GM21423 (cell line): ENCODE measurements at regions not wholly inside any gene's neighbourhood (a gene's known extent, or its start where the extent isn't known, plus 50 kb on each side); places are given as distances from the start of the nearest gene placed in this dataset.
"Not testable (repeated sequence)": the region's sequence is repeated elsewhere in the genome, so short reads cannot be mapped to it uniquely, and the experiment has no call there.

Experiments used
- ATAC-seq: cut with Tn5 transposase; IDR thresholded peaks from one replicate; pipeline ENCODE4 v1.9.1; 2021; ENCODE audit warnings: mild to moderate bottlenecking, moderate library complexity; ENCODE audit not compliant: unreplicated experiment

DNA sequence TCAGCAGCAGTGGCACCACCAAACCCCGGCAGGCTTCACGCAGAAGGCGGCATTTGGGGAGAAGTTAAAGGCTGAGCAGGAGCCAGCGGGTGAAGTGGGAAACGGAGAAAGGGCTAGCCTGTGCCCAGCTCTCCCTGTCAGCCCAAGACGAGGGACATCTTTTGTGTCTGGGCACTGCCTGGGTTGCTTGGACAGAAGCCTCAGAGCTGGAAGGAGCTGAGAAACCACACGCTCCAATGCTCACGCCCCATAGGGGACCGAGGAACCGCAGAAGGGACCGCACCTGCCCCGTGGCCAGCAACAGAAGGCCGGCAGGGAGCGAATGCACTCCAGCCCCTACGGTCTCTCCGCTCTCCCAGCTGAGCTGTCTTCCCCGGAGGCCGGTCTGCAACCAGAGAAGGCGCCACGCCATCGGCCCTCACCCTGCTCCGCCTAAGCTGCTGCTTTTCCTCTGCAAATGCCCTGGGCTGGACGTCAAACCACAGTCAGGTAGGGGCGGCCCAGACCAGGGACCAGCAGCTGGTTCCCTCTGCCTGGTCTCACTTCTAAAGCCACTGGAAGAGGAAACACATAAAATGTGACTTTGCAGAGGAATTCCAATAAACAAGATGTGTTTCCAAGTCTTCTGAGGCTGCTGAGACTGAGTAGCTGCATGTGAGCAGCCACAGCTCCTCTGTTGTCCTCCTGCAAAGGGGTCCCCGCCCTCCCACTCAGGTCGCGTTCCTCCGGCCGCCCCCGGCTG is 182.4 kb upstream of the ZNF469 start:
- not testable (repeated sequence) for ATAC-seq

DNA sequence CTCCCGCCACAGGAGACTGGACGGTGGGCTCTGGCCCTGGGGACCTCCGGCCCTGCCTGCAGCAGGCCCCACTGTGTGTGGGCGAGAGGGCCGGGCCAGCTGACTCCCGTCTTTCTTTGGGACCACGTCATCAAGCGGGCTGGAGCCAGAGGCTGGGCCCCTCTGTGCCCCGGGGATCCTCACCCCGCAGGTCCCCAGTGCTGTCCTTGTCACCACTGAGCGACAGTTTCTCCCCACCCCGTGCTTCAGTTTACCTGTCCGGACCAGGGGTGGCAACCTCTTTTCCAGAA is 181.9 kb upstream of the ZNF469 start:
- no peak for ATAC-seq

GRCh38 chr16:88201611-88202010 is 181.1 kb upstream of the ZNF469 start:
- ATAC-seq = not testable (repeated sequence)

DNA sequence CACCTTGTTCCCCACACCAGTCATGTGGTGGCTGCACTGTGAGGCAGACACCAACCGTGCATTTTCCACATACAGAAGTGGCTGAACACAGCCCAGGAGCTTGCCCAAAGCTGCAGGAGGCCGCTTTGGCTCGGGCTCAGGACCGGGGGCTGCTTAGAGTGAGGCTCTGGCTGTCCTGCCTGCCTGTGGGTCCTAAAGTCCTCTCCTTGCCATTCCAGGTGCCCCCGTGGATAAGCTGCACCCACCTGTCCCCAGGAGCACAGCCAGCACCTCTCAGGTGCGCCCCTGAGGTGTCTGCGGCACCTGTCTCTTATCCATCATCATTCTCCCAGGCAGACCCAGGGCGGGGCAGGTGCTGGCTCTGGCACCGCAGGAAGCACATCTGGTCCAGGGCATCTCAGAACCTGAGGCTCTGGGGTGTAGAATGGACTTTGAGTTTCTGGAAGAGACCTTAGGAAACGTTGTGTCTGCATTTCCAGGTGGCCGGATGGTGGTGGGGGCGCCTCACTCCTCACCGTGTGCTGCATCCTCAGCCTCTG is 180.5 kb upstream of the ZNF469 start:
- no peak for ATAC-seq

GRCh38 chr16:88202856-88203681 is 179.7 kb upstream of the ZNF469 start:
- not testable (repeated sequence) for ATAC-seq

- not testable (repeated sequence) for ATAC-seq
These were observed 178.3 kb upstream of the ZNF469 start for GRCh38 chr16:88204131-88205110.

DNA sequence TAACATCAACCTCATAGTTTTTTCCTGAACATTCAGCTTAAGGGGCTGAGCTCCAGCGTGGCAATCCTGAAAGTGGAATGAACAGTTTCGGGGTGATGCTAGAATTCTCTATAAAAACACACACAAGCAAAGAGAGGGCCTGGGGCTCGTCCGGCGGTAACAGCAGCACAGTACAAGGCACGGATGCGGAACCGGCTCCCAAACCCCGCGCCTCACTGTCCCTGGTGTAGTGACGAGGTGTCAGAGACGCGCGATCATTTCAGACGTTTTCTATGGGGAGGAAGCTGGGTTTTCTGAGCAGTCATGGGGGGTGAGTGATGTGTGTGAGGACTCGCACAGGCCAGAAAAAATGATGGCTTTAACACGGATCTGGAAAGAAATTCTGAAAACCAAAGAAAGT is 177.3 kb upstream of the ZNF469 start:
- not testable (repeated sequence) for ATAC-seq

DNA sequence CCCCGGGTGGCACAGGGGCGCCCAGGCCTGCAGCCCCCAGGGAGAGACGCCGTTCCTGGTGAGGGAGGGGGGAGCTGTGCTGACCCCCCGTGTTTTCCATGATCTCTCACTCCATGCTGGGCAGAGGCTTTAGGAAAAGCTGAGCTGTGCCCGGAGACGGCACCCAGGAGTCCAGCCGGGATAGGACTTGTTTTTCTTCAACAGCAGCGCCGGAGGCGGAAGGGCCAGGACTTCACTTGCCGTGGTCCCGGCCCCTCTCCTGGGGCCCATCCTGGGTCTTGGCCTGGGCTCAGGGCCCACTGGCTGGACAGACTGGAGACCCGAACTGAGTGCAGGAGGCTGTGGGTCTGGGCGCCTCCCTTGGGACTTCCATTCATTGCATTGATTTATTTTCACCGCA is 176.8 kb upstream of the ZNF469 start:
- not testable (repeated sequence) for ATAC-seq

DNA sequence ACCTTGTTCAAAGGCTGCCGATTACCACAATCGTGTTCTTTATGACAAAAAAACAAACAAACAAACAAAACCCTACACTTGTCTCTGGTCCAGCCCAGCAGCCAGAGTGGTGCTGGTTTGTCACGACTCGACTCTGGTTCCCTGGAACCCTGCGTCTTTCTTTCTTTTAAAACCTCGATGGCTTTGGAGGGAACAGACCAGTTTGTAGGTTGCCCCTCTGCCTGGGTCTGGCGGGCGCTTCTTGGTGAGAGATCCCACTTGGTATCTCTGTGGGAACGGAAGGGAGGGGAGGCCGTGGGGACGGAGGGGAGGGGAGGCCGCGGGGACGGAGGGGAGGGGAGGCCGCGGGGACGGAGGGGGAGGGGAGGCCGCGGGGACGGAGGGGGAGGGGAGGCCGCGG is 176.2 kb upstream of the ZNF469 start:
- not testable (repeated sequence) for ATAC-seq

DNA sequence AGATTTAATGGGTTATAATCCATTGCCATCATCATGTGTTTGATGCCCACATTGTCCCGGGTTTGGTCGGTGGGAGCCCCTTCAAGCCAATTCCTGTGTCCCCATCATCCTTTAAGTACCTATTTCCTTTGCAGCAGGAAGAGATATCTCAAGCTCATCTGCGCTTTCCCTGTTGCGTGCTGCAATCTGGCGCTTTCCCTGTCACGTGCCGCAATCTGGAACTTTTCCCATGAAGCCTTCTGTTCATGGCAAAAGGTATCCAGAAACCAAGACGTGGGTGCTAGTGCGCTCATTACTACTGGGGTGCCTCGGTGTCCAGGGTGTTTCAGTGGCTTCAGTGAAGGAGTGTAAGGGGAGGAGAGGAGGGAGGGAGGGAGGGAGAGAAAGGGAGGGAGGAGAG is 174.6 kb upstream of the ZNF469 start:
- no peak for ATAC-seq

- not testable (repeated sequence) for ATAC-seq
These were observed 174.0 kb upstream of the ZNF469 start for GRCh38 chr16:88208776-88209175.

DNA sequence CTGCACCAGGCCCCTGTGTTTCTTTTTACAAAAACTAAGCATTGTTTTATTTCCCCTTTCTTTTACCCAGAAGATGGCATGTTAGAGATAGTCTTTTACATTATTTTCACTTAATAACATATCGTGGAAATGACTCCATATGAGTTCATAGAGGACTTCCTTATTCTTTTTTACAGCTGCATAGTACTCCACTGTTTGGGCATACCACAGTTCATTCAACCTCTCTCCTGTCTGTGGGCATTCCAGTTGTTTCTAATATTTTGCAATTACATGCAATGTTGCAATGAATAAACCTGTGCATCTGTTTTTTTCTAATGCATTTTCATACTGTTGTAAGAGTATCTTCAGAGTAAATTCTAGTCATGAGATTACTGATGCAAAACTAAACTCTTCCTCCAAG is 173.2 kb upstream of the ZNF469 start:
- not testable (repeated sequence) for ATAC-seq

- not testable (repeated sequence) for ATAC-seq
These were observed 168.8 kb upstream of the ZNF469 start for GRCh38 chr16:88213937-88214336.

DNA sequence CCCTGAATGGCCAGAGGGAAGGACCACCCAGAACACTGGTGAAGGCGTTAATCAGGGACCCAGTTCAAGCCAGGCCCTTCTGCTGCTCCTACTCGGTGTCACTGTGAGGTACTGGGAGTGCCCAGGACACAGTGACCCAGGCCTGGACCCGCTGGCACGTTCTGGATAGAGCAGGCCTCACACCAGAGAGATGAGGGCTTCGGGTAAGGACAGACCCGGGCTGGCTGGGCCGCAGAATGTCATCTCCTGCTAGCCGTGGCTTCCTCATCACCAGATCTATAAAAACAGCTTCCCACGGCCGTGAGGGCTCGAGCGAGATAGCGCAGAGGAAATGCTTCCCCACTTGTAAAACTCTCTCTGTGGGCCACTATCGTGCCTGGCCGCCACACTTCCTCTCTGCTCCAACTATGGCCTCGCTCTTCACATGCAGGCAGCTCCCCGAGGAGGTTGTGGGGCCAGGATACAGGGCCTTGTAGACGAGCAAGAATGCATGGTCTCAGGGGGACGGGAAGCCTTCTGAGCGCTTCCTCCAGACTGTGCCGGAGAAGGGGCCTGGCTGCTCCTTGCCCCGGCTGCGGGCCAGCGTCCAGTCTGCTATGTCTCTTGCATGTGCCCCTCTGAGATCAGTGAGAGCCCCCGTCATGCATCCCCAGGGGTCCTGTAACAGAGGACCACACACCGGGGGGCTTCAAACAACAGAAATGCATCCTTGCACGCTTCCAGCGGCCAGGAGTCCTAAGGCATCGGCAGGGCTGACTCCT is 161.6 kb upstream of the ZNF469 start:
- ATAC-seq = not testable (repeated sequence)

GRCh38 chr16:88223696-88224095 is 159.1 kb upstream of the ZNF469 start:
- ATAC-seq = not testable (repeated sequence)

GRCh38 chr16:88224131-88224898 is 158.4 kb upstream of the ZNF469 start:
- not testable (repeated sequence) for ATAC-seq

- ATAC-seq = not testable (repeated sequence)
These were observed 157.0 kb upstream of the ZNF469 start for GRCh38 chr16:88225640-88226230.

GRCh38 chr16:88226302-88226701 is 156.5 kb upstream of the ZNF469 start:
- not testable (repeated sequence) for ATAC-seq
